IMR-90 (cell line): ENCODE measurements at regions not wholly inside any gene's neighbourhood (a gene's known extent, or its start where the extent isn't known, plus 50 kb on each side); places are given as distances from the start of the nearest gene placed in this dataset.

Experiments used
- ATAC-seq: fragments of 200-7000 bp; cut with Tn5 transposase; 2 replicates; pipeline ENCODE4 v1.9.1; 2020; ENCODE audit warnings: low read depth, mild to moderate bottlenecking, moderate library complexity
- BruUV-seq: library from RNA; stranded (reverse); fragments of 400-500 nt; replicated peaks from 2 replicates; lab custom pipeline; 2021; lab: Mats Ljungman, UMichigan
- CTCF ChIA-PET: fragments of 300-600 bp; formaldehyde crosslinking; extraction: SDS; loops from one replicate; lab custom pipeline; 2021; ENCODE audit warnings: antibody characterized with exemption; lab: Yijun Ruan, JAX
- POLR2A ChIA-PET: fragments of 300-600 bp; sonication (Branson Sonifier 250); formaldehyde crosslinking; loops from one replicate; lab custom pipeline; 2022; ENCODE audit warnings: antibody characterized with exemption; ENCODE audit not compliant: unreplicated experiment; lab: Charles Lee
- DNase-seq: peaks from one replicate; pipeline ENCODE4 v3.0.0; 2013
- H2AFZ ChIP-seq: replicated peaks from 2 replicates; pipeline ENCODE3; 2013; ENCODE audit warnings: low read length, mild to moderate bottlenecking; ENCODE audit not compliant: poor library complexity
- H2AK5ac ChIP-seq: 2 replicates; pipeline ENCODE4 v1.6.1; 2013; ENCODE audit warnings: low read depth, low read length, inconsistent platforms
- H2AK9ac ChIP-seq: replicated peaks from 2 replicates; pipeline ENCODE3; 2013; ENCODE audit warnings: mild to moderate bottlenecking, low read depth, low read length, moderate library complexity; ENCODE audit not compliant: poor library complexity
- H2BK120ac ChIP-seq: 2 replicates; pipeline ENCODE4 v1.6.1; 2013; ENCODE audit warnings: low read depth, low read length, inconsistent platforms
- H2BK15ac ChIP-seq: 3 replicates; pipeline ENCODE4 v1.6.1; 2013; ENCODE audit warnings: low read depth, low read length, inconsistent platforms
- H2BK20ac ChIP-seq: 2 replicates; pipeline ENCODE4 v1.6.1; 2013; ENCODE audit warnings: low read depth, mild to moderate bottlenecking, inconsistent platforms, low read length, moderate library complexity
- H2BK5ac ChIP-seq: 2 replicates; pipeline ENCODE4 v1.6.1; 2013; ENCODE audit warnings: mild to moderate bottlenecking, low read depth, low read length, inconsistent platforms; ENCODE audit not compliant: poor library complexity, severe bottlenecking
- H3K14ac ChIP-seq: replicated peaks from 2 replicates; pipeline ENCODE4 v1.6.1; 2013; ENCODE audit warnings: low read depth, low read length, inconsistent platforms
- H3K18ac ChIP-seq: 2 replicates; pipeline ENCODE4 v1.6.1; 2013; ENCODE audit warnings: low read depth, low read length, control low read depth
- H3K23ac ChIP-seq: 2 replicates; pipeline ENCODE4 v1.6.1; 2013; ENCODE audit warnings: low read depth, low read length, inconsistent platforms
- H3K27ac ChIP-seq: 2 replicates; pipeline ENCODE4 v1.5.1; 2013; ENCODE audit warnings: mild to moderate bottlenecking, control low read depth, low read length; ENCODE audit not compliant: insufficient read depth
- H3K27me3 ChIP-seq: 2 replicates; pipeline ENCODE4 v1.6.1; 2013; ENCODE audit warnings: low read length; ENCODE audit not compliant: control insufficient read depth, insufficient read depth
- H3K36me3 ChIP-seq: 2 replicates; pipeline ENCODE4 v1.6.1; 2013; ENCODE audit warnings: low read length, mixed read lengths; ENCODE audit not compliant: control insufficient read depth, insufficient read depth
- H3K4ac ChIP-seq: 2 replicates; pipeline ENCODE4 v1.6.1; 2013; ENCODE audit warnings: low read depth, low read length, inconsistent platforms
- H3K4me1 ChIP-seq: 2 replicates; pipeline ENCODE4 v1.6.1; 2013; ENCODE audit warnings: low read length, mixed read lengths; ENCODE audit not compliant: control insufficient read depth, insufficient read depth
- H3K4me2 ChIP-seq: 2 replicates; pipeline ENCODE4 v1.6.1; 2013; ENCODE audit warnings: low read depth, mild to moderate bottlenecking, control low read depth, low read length, moderate library complexity
- H3K4me3 ChIP-seq: 2 replicates; pipeline ENCODE4 v1.5.1; 2013; ENCODE audit warnings: low read depth, mild to moderate bottlenecking, control low read depth, low read length, moderate library complexity; ENCODE audit not compliant: insufficient read depth
- H3K56ac ChIP-seq: 2 replicates; pipeline ENCODE4 v1.6.1; 2013; ENCODE audit warnings: low read length, inconsistent platforms; ENCODE audit not compliant: insufficient read depth; ENCODE audit errors: extremely low read depth
- H3K79me1 ChIP-seq, 2 experiments: 2 replicates each; pipeline ENCODE4 v1.6.1; 2013; ENCODE audit warnings: low read length in 2 of 2, inconsistent platforms in 1 of 2, low read depth in 1 of 2
- H3K9ac ChIP-seq: 2 replicates; pipeline ENCODE4 v1.6.1; 2013; ENCODE audit warnings: low read depth, low read length, control low read depth
- H3K9me1 ChIP-seq: 2 replicates; pipeline ENCODE4 v1.6.1; 2013; ENCODE audit warnings: low read length, inconsistent platforms; ENCODE audit not compliant: insufficient read depth
- H3K9me3 ChIP-seq: 2 replicates; pipeline ENCODE4 v1.6.1; 2013; ENCODE audit warnings: low read length; ENCODE audit not compliant: control insufficient read depth, insufficient read depth
- H4K20me1 ChIP-seq: 2 replicates; pipeline ENCODE4 v1.6.1; 2013; ENCODE audit warnings: low read length, inconsistent platforms; ENCODE audit not compliant: insufficient read depth
- H4K5ac ChIP-seq: 2 replicates; pipeline ENCODE4 v1.6.1; 2013; ENCODE audit warnings: mild to moderate bottlenecking, low read depth, low read length, control low read depth
- H4K8ac ChIP-seq, 2 experiments: 2 replicates each; pipeline ENCODE4 v1.6.1; 2013; ENCODE audit warnings: low read depth in 2 of 2, low read length in 2 of 2, control low read depth in 1 of 2, inconsistent platforms in 1 of 2
- H4K91ac ChIP-seq: 2 replicates; pipeline ENCODE4 v1.6.1; 2013; ENCODE audit warnings: low read depth, low read length, inconsistent platforms; ENCODE audit not compliant: insufficient read depth
- ELK1 ChIP-seq: fragments of 150-350 bp; IDR thresholded peaks from 2 replicates; pipeline ENCODE4 v1.6.1; 2016; ENCODE audit warnings: low read depth, mild to moderate bottlenecking, low read length, moderate library complexity, borderline replicate concordance
- MAZ ChIP-seq: IDR thresholded peaks from 2 replicates; pipeline ENCODE4 v1.6.1; 2012; ENCODE audit warnings: low read depth, mild to moderate bottlenecking, low read length, improper control_type of control experiment, moderate library complexity, borderline replicate concordance
- RCOR1 ChIP-seq: IDR thresholded peaks from 2 replicates; pipeline ENCODE4 v1.6.1; 2012; ENCODE audit warnings: mild to moderate bottlenecking, low read length, improper control_type of control experiment; ENCODE audit not compliant: insufficient replicate concordance
- USF2 ChIP-seq: fragments of 150-350 bp; IDR thresholded peaks from 2 replicates; pipeline ENCODE4 v1.6.1; 2017; ENCODE audit warnings: mild to moderate bottlenecking, antibody characterized with exemption, low read length, low read depth
- WGBS, 2 experiments: methylation state at CpG; one replicate each; pipeline versions ENCODE4 v1.1.5 to v1.1.7; 2013; ENCODE audit warnings: missing lambda C conversion rate in 2 of 2; ENCODE audit not compliant: insufficient read length in 1 of 2; ENCODE audit errors: extremely low coverage in 2 of 2; 5-methylcytosine and 5-hydroxymethylcytosine counted together
- dilution Hi-C: fragments of 300-500 bp; cut with HindIII; formaldehyde crosslinking; loops from one replicate; pipeline ENCODE4 v1.14.3; 2018; ENCODE audit warnings: low sequenced_read_pairs; ENCODE audit not compliant: unreplicated experiment
- in situ Hi-C: fragments of 300-500 bp; cut with MboI; formaldehyde crosslinking; loops from 3 replicates; pipeline ENCODE4 v1.14.3; 2019; ENCODE audit warnings: low sequenced_read_pairs, inconsistent platforms, mixed read lengths
- intact Hi-C: fragments of 100-400 bp; cut with micrococcal nuclease; formaldehyde crosslinking; loops from 2 replicates; pipeline ENCODE4 v1.10.0; 2022

- Histone ChIP-seq H2BK15ac (no peak overlapping the region), H3K9me1 (no peaks in the 10 kb centered on the region), H2BK5ac (no peak overlapping the region), H3K4me3 (no peak overlapping the region), H2AK5ac (no peak overlapping the region), H4K8ac (no peak overlapping the region), H4K5ac (no peak overlapping the region), H3K36me3 (no peaks in the 10 kb centered on the region), H3K4ac (no peak overlapping the region), H2BK120ac (no peak overlapping the region), H3K27me3 (no peaks in the 10 kb centered on the region), H2AFZ (no peak overlapping the region), H3K4me1 (no peaks in the 10 kb centered on the region), H3K4me2 (no peak overlapping the region), H2AK9ac (no peak overlapping the region), H3K14ac (no peak overlapping the region), H3K18ac (no peak overlapping the region), H3K9ac (no peak overlapping the region), H3K27ac (no peak overlapping the region), H3K79me1 (no peaks in the 10 kb centered on the region), H3K9me3 (peaks cover 11% of the 10 kb centered on the region), H2BK20ac (no peak overlapping the region), H3K56ac (no peak overlapping the region), H4K20me1 (no peaks in the 10 kb centered on the region), H4K91ac (no peak overlapping the region), H3K23ac (no peak overlapping the region)
- ChIA-PET POLR2A (no interaction called here), CTCF (no interaction called here)
- no CpG with 5 or more reads among the region's 1 CpG for WGBS, 2 experiments
- no peak for ATAC-seq
- TF ChIP-seq MAZ (no peak), RCOR1 (no peak), USF2 (no peak), ELK1 (no peak)
- DNase-seq, result no peak
- no TSS peak for BruUV-seq
- in situ Hi-C loops (no loop called here), intact Hi-C loops (no loop called here), dilution Hi-C loops (no loop called here)
Observed at GRCh38 chr10:57141708-57142107, 780.6 kb upstream of the ZWINT start.
